Endothelial cell of umbilical vein (primary cell): ENCODE measurements at regions not wholly inside any gene's neighbourhood (a gene's known extent, or its start where the extent isn't known, plus 50 kb on each side); places are given as distances from the start of the nearest gene placed in this dataset.

ENCODE experiments used
- BruUV-seq: library from RNA; stranded (reverse); fragments of 400-500 nt; replicated peaks from 2 replicates; lab custom pipeline; 2021; lab: Mats Ljungman, UMichigan
- CTCF ChIA-PET: fragments of 300-600, 350-600 bp; sonication (Branson Sonifier 250); formaldehyde crosslinking; loops from one replicate; lab custom pipeline; 2021; ENCODE audit warnings: antibody characterized with exemption, inconsistent platforms; lab: Charles Lee
- POLR2A ChIA-PET: fragments of 300-600, 350-600 bp; sonication (Branson Sonifier 250); formaldehyde crosslinking; loops from one replicate; lab custom pipeline; 2021; ENCODE audit warnings: antibody characterized with exemption, inconsistent platforms; lab: Charles Lee
- DNase-seq: peaks from one replicate; pipeline ENCODE4 v3.0.0-alpha.2; 2011; ENCODE audit warnings: low read depth, low spot score
- FAIRE-seq: peaks from 2 replicates; lab custom pipeline; 2011; peaks lifted over from hg19 to GRCh38; lab: Jason Lieb, UNC
- H2AFZ ChIP-seq: 2 replicates; pipeline ENCODE4 v1.6.0; 2012; ENCODE audit warnings: low read depth, low read length, control low read depth, inconsistent platforms
- H3K27ac ChIP-seq: 2 replicates; pipeline ENCODE4 v1.5.1; 2011; ENCODE audit warnings: low read depth, mild to moderate bottlenecking, control low read depth, low read length, moderate library complexity; ENCODE audit not compliant: insufficient read depth
- H3K27me3 ChIP-seq, 2 experiments: 2 replicates each; pipeline versions ENCODE4 v1.6.0 to v1.6.1; 2011; ENCODE audit warnings: low read length in 2 of 2, mixed read lengths in 1 of 2; ENCODE audit not compliant: control insufficient read depth in 2 of 2, insufficient read depth in 2 of 2
- H3K36me3 ChIP-seq, 2 experiments: 2 replicates in 1 of 2; 3 replicates in 1 of 2; pipeline ENCODE4 v1.5.1; 2011; ENCODE audit warnings: low read length in 2 of 2, mild to moderate bottlenecking in 1 of 2, moderate library complexity in 1 of 2; ENCODE audit not compliant: control insufficient read depth in 2 of 2, insufficient read depth in 2 of 2; ENCODE audit errors: extremely low read depth in 1 of 2
- H3K4me1 ChIP-seq: 3 replicates; pipeline ENCODE4 v1.5.1; 2011; ENCODE audit warnings: mild to moderate bottlenecking, low read length; ENCODE audit not compliant: control insufficient read depth, insufficient read depth; ENCODE audit errors: extremely low read depth
- H3K4me2 ChIP-seq: 2 replicates; pipeline ENCODE4 v1.6.1; 2011; ENCODE audit warnings: low read length, control low read depth, mixed read lengths; ENCODE audit not compliant: insufficient read depth
- H3K4me3 ChIP-seq, 3 experiments: fragments of 200-600 bp in 1 of 3; sonication (generic), shearing (Covaris generic) in 1 of 3; replicated peaks in 1 of 3; 2 replicates each; pipeline ENCODE4 v1.5.1; 2011 to 2016; ENCODE audit warnings: control low read depth in 3 of 3, low read length in 3 of 3, mild to moderate bottlenecking in 2 of 3, inconsistent platforms in 1 of 3, low read depth in 1 of 3, moderate library complexity in 1 of 3; ENCODE audit not compliant: insufficient read depth in 1 of 3
- H3K79me2 ChIP-seq: 2 replicates; pipeline ENCODE4 v1.6.0; 2012; ENCODE audit warnings: low read length, inconsistent platforms; ENCODE audit not compliant: control insufficient read depth, insufficient read depth
- H3K9ac ChIP-seq: replicated peaks from 2 replicates; pipeline ENCODE3; 2011; ENCODE audit warnings: low read length, control low read depth; ENCODE audit not compliant: insufficient read depth; ENCODE audit errors: extremely low read depth
- H3K9me1 ChIP-seq: replicated peaks from 3 replicates; pipeline ENCODE4 v1.6.0; 2011; ENCODE audit warnings: mild to moderate bottlenecking, low read length; ENCODE audit not compliant: control insufficient read depth, insufficient read depth; ENCODE audit errors: extremely low read depth
- H3K9me3 ChIP-seq: replicated peaks from 2 replicates; pipeline ENCODE4 v1.5.1; 2012; ENCODE audit warnings: low read length, inconsistent platforms; ENCODE audit not compliant: control insufficient read depth, insufficient read depth
- H4K20me1 ChIP-seq: replicated peaks from 2 replicates; pipeline ENCODE3; 2011; ENCODE audit warnings: mild to moderate bottlenecking, low read length; ENCODE audit not compliant: control insufficient read depth, insufficient read depth; ENCODE audit errors: extremely low read depth
- CTCF ChIP-seq, 2 donors: IDR thresholded peaks; 1 replicate in 1 of 2; 2 replicates in 1 of 2; pipeline ENCODE4 v1.5.1; 2011; ENCODE audit warnings: low read length in 2 of 2, mild to moderate bottlenecking in 2 of 2, moderate library complexity in 2 of 2, control low read depth in 1 of 2, inconsistent platforms in 1 of 2, low read depth in 1 of 2; ENCODE audit not compliant: insufficient read depth in 1 of 2; ENCODE audit errors: extremely low read depth in 1 of 2
- EZH2 ChIP-seq: IDR thresholded peaks from 2 replicates; pipeline ENCODE4 v1.6.1; 2012; ENCODE audit warnings: borderline replicate concordance, low read depth, mild to moderate bottlenecking, moderate library complexity, low read length, inconsistent platforms; ENCODE audit not compliant: severe bottlenecking
- FOS ChIP-seq: IDR thresholded peaks from 2 replicates; pipeline ENCODE4 v1.6.1; 2011; ENCODE audit warnings: mild to moderate bottlenecking, low read length, moderate library complexity, borderline replicate concordance; ENCODE audit not compliant: insufficient read depth
- GATA2 ChIP-seq: IDR thresholded peaks from 2 replicates; pipeline ENCODE4 v1.7.0; 2011; ENCODE audit warnings: low read depth, mild to moderate bottlenecking, moderate library complexity, mixed read lengths, low read length; ENCODE audit not compliant: insufficient read length, insufficient read depth
- JUN ChIP-seq: IDR thresholded peaks from 2 replicates; pipeline ENCODE4 v1.6.1; 2011; ENCODE audit warnings: borderline replicate concordance, low read depth; ENCODE audit not compliant: insufficient read length, insufficient read depth
- MAX ChIP-seq: IDR thresholded peaks from 2 replicates; pipeline ENCODE4 v1.6.1; 2011; ENCODE audit not compliant: insufficient read depth, insufficient read length
- MYC ChIP-seq: IDR thresholded peaks from one replicate; pipeline ENCODE4 v1.6.1; 2011; ENCODE audit warnings: mild to moderate bottlenecking, low read depth, low read length
- POLR2A ChIP-seq: IDR thresholded peaks from 2 replicates; pipeline ENCODE4 v1.6.1; 2012; ENCODE audit warnings: low read depth, mild to moderate bottlenecking, control low read depth, low read length
- POLR2AphosphoS5 ChIP-seq: IDR thresholded peaks from 2 replicates; pipeline ENCODE4 v1.6.1; 2012; ENCODE audit warnings: low read depth, mild to moderate bottlenecking, control low read depth, low read length, moderate library complexity; ENCODE audit not compliant: insufficient read depth
- dilution Hi-C: fragments of 300-500 bp; cut with MboI; formaldehyde crosslinking; loops from one replicate; pipeline ENCODE4 v1.15.0; 2019; ENCODE audit warnings: low sequenced_read_pairs; ENCODE audit not compliant: extremely low pct_ligation_motif_present
- intact Hi-C: fragments of 100-400 bp; cut with micrococcal nuclease; formaldehyde crosslinking; loops from one replicate; pipeline ENCODE4 v1.10.0; 2022

GRCh38 chr3:76715426-76715825 lies 324.5 kb upstream of the ROBO2 start:
- intact Hi-C loops (no loop called here), dilution Hi-C loops (no loop called here)
- H3K27ac ChIP-seq: no peak overlapping the region
- no TSS peak for BruUV-seq
- ChIA-PET CTCF (no interaction called here), POLR2A (no interaction called here)
- FAIRE-seq (no peak), DNase-seq (no peak)
- no peaks in the 10 kb centered on the region for H3K27me3 ChIP-seq
- H3K9me3 ChIP-seq: no peaks in the 10 kb centered on the region
- no peak overlapping the region for H3K9ac ChIP-seq
- no peak overlapping the region for H3K4me3 ChIP-seq
- no peaks in the 10 kb centered on the region for H3K79me2 ChIP-seq
- no peaks in the 10 kb centered on the region for H3K9me1 ChIP-seq
- no peaks in the 10 kb centered on the region for H3K4me1 ChIP-seq
- H2AFZ ChIP-seq: no peak overlapping the region
- TF ChIP-seq CTCF (IDR thresholded peaks at IDR 0.05; ENCODE audit: extremely low read depth in 1 of 2, insufficient read depth in 1 of 2, low read depth in 1 of 2, low read length in 2 of 2) (no peak), MAX (no peak), POLR2A (no peak), FOS (no peak), POLR2AphosphoS5 (no peak), GATA2 (no peak), JUN (no peak)
- H3K4me2 ChIP-seq: no peak overlapping the region
- no peaks in the 10 kb centered on the region for H4K20me1 ChIP-seq
- no peaks in the 10 kb centered on the region for H3K36me3 ChIP-seq

- intact Hi-C loops (no loop called here), dilution Hi-C loops (no loop called here)
- Histone ChIP-seq H3K9ac (no peak overlapping the region), H3K27me3 (no peaks in the 10 kb centered on the region), H3K4me3 (no peak overlapping the region), H4K20me1 (no peaks in the 10 kb centered on the region), H3K9me1 (no peaks in the 10 kb centered on the region), H3K27ac (no peak overlapping the region), H3K4me2 (no peak overlapping the region), H3K36me3 (no peaks in the 10 kb centered on the region), H3K9me3 (peaks cover 2% of the 10 kb centered on the region), H3K79me2 (no peaks in the 10 kb centered on the region), H3K4me1 (no peaks in the 10 kb centered on the region), H2AFZ (no peak overlapping the region)
- DNase-seq (no peak), FAIRE-seq (no peak)
- BruUV-seq: no TSS peak
- ChIA-PET POLR2A (no interaction called here), CTCF (no interaction called here)
- TF ChIP-seq POLR2A: no peak
- no peak for TF ChIP-seq MYC
- TF ChIP-seq MAX: no peak
- no peak for TF ChIP-seq CTCF (IDR thresholded peaks at IDR 0.05; ENCODE audit: extremely low read depth in 1 of 2, insufficient read depth in 1 of 2, low read depth in 1 of 2, low read length in 2 of 2)
- no peak for TF ChIP-seq POLR2AphosphoS5
- TF ChIP-seq EZH2: no peak
- TF ChIP-seq JUN: no peak
- no peak for TF ChIP-seq FOS
- TF ChIP-seq GATA2: no peak
Measured at GRCh38 chr3:76723366-76723765, 316.5 kb upstream of the ROBO2 start.
